GM18909 (cell line): ENCODE measurements at regions not wholly inside any gene's neighbourhood (a gene's known extent, or its start where the extent isn't known, plus 50 kb on each side); places are given as distances from the start of the nearest gene placed in this dataset.

Experiments used
- ATAC-seq: cut with Tn5 transposase; IDR thresholded peaks from one replicate; pipeline ENCODE4 v1.9.1; 2021; ENCODE audit warnings: mild to moderate bottlenecking; ENCODE audit not compliant: unreplicated experiment, poor library complexity

DNA sequence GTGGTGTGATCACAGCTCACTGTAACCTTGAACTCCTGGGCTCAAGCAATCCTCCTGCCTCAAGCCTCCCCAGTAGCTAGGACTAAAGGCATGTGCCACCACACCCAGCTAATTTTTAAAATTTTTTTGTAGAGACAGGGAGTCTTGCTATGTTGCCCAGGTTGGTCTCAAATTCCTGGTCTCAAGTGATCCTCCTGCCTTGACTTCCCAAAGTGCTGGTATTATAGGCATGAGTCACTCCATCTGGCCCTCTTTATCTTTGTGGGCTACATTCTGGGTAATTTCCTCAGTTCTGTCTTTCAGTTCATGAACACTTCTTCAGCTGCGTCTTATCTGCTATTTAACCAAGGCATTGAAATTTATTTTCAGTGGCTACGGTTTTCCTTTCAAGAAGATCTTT is 196.6 kb upstream of the IER5L start:
- no peak for ATAC-seq

DNA sequence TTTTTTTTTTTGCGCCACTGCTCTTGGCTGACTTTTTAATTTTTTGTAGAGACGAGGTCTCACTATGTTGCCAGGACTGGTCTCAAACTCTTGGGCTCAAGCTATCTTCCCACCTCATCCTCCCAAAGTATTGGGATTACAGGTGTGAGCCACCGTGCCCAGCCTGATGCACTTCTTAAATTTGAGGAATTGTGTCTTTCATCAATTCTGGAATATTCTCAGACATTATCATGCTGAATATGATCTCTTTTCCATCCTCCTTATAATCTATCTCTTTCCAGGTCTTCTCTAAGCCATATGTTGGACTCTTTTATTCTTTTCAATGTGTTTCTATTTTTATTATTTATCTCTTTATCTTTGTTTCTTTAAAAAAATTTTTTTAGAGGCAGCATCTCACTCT is 196.2 kb upstream of the IER5L start:
- no peak for ATAC-seq

DNA sequence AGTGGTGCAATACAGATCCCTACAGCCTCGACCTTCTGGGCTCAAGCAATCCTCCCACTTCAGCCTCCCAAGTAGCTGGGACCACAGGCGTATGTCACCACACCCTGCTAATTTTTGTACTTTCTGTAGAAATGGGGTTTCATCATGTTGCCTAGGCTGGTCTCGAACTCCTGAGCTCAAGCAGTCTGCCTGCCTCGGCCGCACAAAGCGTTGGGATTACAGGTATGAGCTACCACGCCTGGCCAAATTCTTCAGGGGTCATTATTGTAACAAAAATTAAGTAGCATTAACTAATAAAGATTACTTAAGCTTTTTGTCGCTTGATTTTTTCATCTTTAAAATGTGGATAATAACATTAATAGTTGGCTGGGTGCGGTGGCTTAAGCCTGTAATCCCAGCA is 195.3 kb upstream of the IER5L start:
- ATAC-seq, result no peak

DNA sequence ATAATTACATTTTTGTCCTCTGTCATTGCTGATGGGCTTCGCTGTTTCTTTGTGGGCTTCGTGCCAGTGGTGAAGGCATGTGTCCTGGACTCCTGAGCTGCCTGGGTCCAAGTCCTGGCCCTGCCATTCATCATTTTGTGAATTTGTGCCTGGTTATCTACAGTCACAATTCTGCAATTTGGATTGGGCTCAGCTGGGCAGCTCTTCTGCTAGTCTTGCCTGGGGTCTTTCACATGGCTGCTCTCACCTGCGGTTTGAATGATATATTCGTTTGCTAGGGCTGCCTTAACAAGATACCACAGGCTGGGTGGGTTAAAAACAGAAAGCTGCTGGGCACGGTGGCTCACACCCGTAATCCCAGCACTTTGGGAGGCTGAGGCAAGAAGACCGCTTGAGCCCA is 192.7 kb upstream of the IER5L start:
- ATAC-seq, result no peak

- no peak for ATAC-seq
These were observed 190.4 kb upstream of the IER5L start for GRCh38 chr9:129368444-129368978.

DNA sequence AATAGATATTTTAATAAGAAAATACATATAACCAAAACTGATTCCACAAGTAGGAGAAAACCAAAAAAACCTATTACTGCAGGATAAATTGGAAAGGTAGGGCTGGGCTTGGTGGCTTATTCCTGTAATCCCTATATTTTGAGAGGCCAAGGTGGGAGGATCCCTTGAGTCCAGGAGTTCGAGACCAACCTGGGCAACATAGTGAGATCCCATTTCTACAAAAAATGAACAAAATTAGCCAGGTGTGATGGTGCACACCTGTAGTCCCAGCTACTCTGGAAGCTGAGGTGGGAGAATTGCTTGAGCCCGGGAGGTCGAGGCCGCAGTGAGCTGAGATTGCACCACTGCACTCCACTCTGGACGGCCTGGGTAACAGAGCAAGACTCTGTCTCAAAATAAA is 189.2 kb upstream of the IER5L start:
- ATAC-seq, result no peak

DNA sequence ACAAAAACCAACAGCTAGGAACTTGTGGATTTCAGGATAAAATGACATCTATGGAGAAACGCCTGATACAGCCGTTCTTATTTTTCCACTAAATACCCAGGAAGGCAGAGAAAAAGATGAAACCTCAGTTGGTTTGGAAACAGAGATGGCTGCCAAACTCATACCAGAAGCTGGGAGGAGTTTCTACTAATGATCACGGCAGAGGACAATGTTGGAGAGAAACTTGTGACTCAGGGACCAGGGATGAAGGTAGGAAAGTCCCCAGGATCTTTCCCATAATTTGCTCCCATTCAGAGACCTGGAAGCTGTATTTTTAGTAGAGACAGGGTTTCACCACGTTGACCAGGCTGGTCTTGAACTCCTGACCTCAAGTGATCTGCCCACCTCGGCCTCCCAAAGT is 187.1 kb upstream of the IER5L start:
- no peak for ATAC-seq

DNA sequence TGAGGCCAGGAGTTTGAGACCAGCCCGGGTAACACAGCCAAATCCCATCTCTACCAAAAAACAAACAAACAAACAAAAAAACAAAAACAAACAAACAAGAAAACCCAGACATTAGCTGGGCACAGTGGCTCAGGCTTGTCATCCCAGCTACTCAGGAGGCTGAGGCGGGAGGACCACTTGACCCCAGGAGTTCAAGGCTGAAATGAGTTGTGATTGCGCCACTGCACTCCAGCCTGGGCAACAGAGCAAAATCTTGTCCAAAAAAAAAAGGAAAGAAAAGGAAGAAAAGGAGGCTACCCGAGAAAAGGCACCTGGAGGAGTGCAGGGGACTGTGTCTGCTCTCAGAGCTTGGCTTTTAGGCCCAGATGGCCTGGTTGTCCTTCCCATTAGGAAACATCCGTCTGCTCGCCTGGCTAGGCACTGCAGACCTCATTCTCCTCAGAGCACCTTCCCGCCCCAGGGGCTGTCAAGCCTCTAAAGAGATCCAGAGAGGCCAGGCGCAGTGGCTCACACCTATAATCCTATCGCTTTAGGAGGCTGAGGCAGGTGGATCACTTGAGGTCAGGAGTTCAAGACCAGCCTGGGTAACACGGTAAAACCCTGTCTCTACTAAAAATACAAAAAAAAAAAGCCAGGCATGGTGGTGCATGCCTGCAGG is 185.3 kb upstream of the IER5L start:
- ATAC-seq, result no peak

DNA sequence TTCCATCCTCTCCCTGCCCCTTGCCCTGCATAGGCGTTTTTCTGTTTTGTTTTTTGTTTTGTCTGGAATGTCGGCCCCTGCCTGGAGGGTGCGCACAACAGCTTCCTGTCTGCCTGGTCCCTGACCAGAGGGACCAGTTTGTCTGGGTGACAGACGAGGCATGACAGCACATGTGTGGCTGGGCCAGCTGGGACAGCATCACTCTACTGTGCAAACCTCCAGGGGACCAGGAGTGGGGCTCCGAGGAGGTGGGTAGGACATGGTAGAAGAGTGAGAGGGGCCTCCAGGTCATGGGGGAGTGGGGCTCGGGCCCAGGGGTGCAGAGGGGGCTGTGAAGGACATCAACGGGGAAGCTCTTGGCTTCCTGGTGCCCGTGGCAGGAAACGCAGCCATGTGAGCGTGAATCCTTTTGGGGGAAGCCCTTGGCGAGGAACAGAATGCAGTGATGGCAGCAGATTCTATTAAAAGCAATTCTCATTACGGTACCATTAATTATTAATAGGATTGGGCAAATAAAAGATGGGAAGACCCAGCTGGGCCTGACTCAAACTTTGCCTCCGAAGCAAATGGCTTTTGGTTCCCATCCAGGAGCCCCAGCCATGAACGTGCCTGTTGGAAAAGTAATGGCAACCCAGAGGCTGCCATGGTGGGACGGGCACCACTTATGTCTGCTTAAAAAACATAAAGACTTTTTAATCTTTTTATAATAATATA is 184.4 kb upstream of the IER5L start:
- ATAC-seq, result no peak

- ATAC-seq, result no peak
These were observed 183.1 kb upstream of the IER5L start for GRCh38 chr9:129361196-129361595.

GRCh38 chr9:129359916-129360536 is 182.0 kb upstream of the IER5L start:
- ATAC-seq, result no peak

GRCh38 chr9:129359162-129359811 is 181.2 kb upstream of the IER5L start:
- no peak for ATAC-seq

- no peak for ATAC-seq
These were observed 180.6 kb upstream of the IER5L start for GRCh38 chr9:129358621-129359154.

DNA sequence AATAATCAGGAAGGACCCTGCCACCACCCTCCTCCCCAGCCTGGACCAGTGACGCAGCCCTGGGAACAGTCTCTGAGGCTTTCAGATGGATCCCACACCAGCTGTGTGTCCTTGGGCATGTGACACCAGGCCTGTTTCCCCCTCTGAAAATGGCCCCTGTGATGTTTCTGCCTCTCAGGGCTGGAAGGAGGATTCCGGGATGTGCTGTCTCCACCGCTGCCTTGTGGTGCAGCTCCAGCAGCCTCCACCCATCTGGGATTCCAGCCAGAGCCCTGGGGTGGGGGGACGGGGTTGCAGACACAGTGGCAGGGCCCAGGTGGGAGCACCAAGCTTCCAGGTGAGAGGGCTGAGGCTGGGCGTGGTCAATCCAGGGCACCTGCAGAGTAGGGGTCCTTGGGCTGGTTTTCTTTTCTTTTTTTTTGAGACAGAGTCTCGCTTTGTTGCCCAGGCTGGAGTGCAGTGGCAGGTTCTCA is 179.7 kb upstream of the IER5L start:
- no peak for ATAC-seq

- ATAC-seq, result no peak
These were observed 179.1 kb upstream of the IER5L start for GRCh38 chr9:129356871-129357772.

DNA sequence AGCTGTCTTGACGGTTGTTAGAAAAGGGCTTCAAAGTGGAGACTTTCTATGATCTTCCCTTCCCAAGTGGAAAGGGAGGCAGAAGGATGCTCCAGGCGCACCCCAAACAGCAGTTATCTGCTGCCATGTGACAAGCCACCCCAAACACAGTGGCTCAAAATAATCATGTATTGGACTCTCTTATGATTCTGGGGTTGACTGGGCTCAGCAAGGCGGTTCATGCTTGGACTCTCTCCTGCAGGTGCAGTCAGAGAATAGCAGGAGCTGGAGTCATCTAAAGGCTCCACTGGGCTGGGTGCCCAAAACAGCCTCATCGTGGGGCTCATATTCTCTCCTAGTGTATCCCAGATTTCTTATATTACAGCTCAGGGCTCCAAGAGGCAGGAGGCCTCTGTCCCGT is 177.6 kb upstream of the IER5L start:
- no peak for ATAC-seq

GRCh38 chr9:129354498-129354897 is 176.4 kb upstream of the IER5L start:
- no peak for ATAC-seq

- ATAC-seq, result no peak
These were observed 175.8 kb upstream of the IER5L start for GRCh38 chr9:129353697-129354336.
